ENCODE measurements at regions not wholly inside any gene's neighbourhood (a gene's known extent, or its start where the extent isn't known, plus 50 kb on each side); places are given as distances from the start of the nearest gene placed in this dataset.

- no peak for DNase-seq (ENCODE audit: low read depth)
These were observed 218.0 kb downstream of the QDPR start for GRCh38 chr4:17293901-17294300.

- no peak for DNase-seq (ENCODE audit: low read depth)
These were observed 223.7 kb downstream of the QDPR start for GRCh38 chr4:17288151-17288550.

- no peak for DNase-seq (ENCODE audit: low read depth)
These were observed 225.0 kb downstream of the QDPR start for GRCh38 chr4:17286752-17287460.

GRCh38 chr4:17285747-17286146 is 226.1 kb downstream of the QDPR start:
- DNase-seq (ENCODE audit: low read depth), result no peak

- DNase-seq (ENCODE audit: low read depth), result no peak
These were observed 227.3 kb downstream of the QDPR start for GRCh38 chr4:17284323-17285175.

- no peak for DNase-seq (ENCODE audit: low read depth)
These were observed 228.1 kb downstream of the QDPR start for GRCh38 chr4:17283832-17284231.

- DNase-seq (ENCODE audit: low read depth), result no peak
These were observed 228.6 kb downstream of the QDPR start for GRCh38 chr4:17283251-17283650.

GRCh38 chr4:17280261-17281018 is 231.4 kb downstream of the QDPR start:
- DNase-seq (ENCODE audit: low read depth), result no peak

- DNase-seq (ENCODE audit: low read depth), result no peak
These were observed 235.1 kb downstream of the QDPR start for GRCh38 chr4:17276776-17277175.

GRCh38 chr4:17275836-17276235 is 236.1 kb downstream of the QDPR start:
- DNase-seq (ENCODE audit: low read depth), result no peak

GRCh38 chr4:17273047-17273446 is 238.8 kb downstream of the QDPR start:
- no peak for DNase-seq (ENCODE audit: low read depth)

GRCh38 chr4:17272154-17272553 is 239.7 kb downstream of the QDPR start:
- no peak for DNase-seq (ENCODE audit: low read depth)

GRCh38 chr4:17265653-17266052 is 246.2 kb downstream of the QDPR start:
- DNase-seq (ENCODE audit: low read depth), result no peak

GRCh38 chr4:17265139-17265538 is 246.8 kb downstream of the QDPR start:
- no peak for DNase-seq (ENCODE audit: low read depth)

- DNase-seq (ENCODE audit: low read depth), result no peak
These were observed 251.6 kb downstream of the QDPR start for GRCh38 chr4:17260166-17260907.

GRCh38 chr4:17258106-17258505 is 253.8 kb downstream of the QDPR start:
- DNase-seq (ENCODE audit: low read depth), result no peak

GRCh38 chr4:17252131-17252530 is 259.8 kb downstream of the QDPR start:
- no peak for DNase-seq (ENCODE audit: low read depth)

- no peak for DNase-seq (ENCODE audit: low read depth)
These were observed 260.8 kb downstream of the QDPR start for GRCh38 chr4:17251101-17251500.

- DNase-seq (ENCODE audit: low read depth), result no peak
These were observed 261.3 kb downstream of the QDPR start for GRCh38 chr4:17250591-17250990.

GRCh38 chr4:17246656-17247055 is 265.2 kb downstream of the QDPR start:
- DNase-seq (ENCODE audit: low read depth), result no peak

GRCh38 chr4:17241835-17242234 is 270.1 kb downstream of the QDPR start:
- DNase-seq (ENCODE audit: low read depth), result no peak

GRCh38 chr4:17238633-17239032 is 273.3 kb downstream of the QDPR start:
- no peak for DNase-seq (ENCODE audit: low read depth)
